ENCODE measurements at regions not wholly inside any gene's neighbourhood (a gene's known extent, or its start where the extent isn't known, plus 50 kb on each side); places are given as distances from the start of the nearest gene placed in this dataset.

- TF ChIP-seq EZH2phosphoT487 (IDR thresholded peaks at IDR 0.05) (no peak), CTCF (IDR thresholded peaks at IDR 0.05) (no peak)
These were observed 60.3 kb upstream of the CAMK2D start for GRCh38 chr4:113821856-113822255.

Measured in neural progenitor cell (in vitro differentiated cells).